Eye (tissue), 1 donor: ENCODE measurements at regions not wholly inside any gene's neighbourhood (a gene's known extent, or its start where the extent isn't known, plus 50 kb on each side); places are given as distances from the start of the nearest gene placed in this dataset.

ENCODE experiments used
- DNase-seq: peaks from one replicate; pipeline ENCODE4 v3.0.0-alpha.2; 2015

DNA sequence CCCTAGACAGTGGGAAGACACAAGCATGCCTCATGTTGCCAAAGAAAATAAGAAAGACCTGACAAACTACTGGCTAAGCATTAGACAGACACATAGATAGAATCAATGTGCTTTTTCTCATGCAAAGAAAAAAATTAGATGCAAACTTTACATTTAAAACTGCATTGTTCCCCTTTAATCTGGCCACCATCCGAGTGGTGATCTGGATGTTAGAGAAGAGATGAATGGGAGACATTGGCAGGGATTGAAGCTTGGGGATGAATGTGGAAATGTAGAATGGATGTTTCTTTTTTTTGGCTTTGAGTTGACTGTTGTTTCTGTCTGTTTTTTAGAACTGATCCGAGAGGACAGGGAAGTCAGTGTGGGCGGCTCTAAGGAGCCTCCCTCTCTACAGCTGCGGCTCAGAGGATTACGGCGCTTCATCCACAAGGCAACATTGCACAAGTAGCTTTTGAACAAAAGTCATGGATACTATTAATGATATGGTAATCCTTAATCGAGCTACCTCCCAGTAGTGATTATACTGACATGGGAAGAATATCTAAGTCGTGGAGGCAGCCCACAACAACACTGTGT is 53.0 kb downstream of the HELT start:
- no peak for DNase-seq

DNA sequence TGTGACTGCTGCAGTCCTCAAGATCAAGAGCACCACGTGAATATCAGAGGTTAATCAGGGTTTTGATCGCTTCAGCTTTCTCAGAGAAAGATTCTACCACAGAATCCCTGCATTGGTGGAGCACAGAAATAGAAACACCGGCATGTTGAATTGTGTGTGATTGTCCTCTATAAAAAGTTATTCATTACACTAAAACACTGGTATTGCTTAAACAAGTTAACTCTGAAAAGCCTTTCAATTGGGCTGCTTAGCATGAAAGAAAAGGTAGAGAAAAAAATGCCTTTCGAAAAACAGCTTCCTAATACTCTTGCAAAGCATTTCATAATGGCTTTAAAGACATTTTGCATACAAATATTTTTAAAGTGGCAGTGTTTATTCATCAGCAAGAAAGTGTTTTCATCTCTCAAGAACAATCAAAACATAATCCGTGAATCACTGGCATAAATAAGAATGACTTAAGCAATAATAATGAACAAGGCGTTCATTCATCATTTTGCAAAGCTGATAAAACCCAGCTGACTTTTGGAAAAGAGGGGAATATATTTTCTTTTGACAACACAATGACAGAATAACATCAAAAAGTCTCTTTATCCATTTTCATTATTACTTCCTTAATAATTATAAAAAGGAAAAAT is 61.1 kb downstream of the HELT start:
- DNase-seq: no peak

DNA sequence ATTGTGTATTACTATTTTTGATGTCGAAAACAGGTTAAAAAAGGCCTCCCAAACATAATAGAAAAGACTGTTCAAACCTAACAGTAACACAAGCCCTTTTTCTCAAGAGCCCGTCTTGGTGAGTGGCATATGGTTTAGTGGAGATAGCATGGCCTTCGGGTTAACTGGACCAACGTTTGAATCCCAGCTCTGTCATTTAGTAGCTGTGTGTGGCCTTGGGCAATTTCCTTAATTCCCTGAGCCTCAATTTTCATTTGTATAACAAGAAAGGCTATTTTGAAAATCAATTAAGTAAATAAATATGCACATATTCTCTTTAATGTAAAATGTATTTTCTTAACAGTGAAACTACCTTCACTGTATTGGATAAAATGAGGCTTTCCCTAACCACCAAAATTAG is 62.3 kb downstream of the HELT start:
- DNase-seq: no peak

DNA sequence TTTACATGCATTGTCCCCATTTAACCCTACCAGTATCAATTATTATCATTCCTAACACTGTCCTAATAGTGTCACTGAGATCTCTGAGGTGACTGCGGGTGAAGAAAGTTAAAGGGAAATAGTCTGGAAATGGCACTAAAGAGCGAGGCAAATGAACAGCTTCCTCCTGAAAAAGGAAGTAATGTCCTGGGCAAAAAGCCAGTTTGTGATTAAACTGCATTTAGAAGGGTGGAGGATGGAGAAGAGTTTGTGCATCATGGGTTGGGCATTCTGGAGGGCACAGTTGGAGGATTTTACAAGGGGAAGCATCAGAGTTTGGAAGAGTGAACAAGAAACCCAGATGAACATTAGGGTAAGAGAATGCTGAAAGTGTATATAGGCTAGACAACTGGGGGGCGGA is 60.5 kb upstream of the SLC25A4 start:
- no peak for DNase-seq

DNA sequence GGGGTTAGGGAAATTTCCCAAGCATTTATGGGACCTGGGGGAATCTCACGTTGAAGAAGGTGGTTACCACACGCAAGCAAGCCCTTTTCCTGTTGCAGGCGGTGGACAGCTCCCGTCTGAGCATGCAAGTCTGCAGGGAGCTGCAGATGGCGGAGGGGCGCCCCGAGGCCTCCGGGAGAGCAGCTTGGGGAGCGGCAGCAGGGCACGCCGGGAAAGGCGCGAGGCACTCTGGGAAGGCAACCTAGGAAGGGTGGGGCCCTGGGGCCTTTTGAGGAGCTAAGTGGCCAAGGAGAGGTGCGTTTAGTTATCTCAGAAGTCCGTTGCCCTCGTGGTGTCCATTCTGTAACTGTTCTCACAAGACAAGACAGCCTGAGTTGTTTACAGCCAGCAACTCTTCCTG is 57.0 kb upstream of the SLC25A4 start:
- no peak for DNase-seq

DNA sequence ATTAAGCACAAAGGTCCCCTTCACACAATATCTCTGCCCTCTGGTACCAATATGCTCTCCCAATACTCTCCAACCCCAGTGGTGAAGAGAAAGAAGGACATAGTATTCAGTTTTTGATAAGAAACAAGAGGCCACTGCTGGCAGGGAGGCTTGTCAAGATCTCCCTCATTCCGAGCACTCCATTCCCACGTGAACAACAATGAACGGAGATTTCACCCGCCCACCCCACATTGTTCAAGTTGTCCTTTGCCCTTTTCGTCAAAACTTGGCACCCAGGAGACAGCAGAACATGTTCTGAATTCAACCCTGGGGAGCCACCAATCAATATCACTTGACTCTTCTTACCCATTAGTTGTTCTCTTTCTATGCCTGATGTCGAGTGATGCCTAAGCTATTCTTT is 54.2 kb upstream of the SLC25A4 start:
- no peak for DNase-seq

DNA sequence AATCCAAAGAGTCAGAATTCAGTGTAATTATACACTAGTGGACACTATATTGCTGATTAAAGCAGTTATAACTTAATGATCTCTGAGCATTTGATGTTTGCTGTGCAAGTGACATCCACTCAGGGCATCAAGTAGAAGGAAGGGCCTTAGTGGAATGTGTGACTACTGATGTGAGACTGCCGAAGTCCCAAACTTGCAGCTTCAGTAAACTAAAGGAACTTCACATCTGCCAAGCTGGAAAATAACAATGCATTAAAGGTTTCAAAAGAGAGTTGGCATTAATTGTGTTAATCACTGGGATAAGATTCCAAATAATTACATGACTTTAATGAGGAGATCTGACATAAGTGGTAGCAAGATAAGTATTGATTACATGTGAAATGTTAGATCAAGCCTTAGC is 52.5 kb upstream of the SLC25A4 start:
- peak; percentile 20 for DNase-seq

DNA sequence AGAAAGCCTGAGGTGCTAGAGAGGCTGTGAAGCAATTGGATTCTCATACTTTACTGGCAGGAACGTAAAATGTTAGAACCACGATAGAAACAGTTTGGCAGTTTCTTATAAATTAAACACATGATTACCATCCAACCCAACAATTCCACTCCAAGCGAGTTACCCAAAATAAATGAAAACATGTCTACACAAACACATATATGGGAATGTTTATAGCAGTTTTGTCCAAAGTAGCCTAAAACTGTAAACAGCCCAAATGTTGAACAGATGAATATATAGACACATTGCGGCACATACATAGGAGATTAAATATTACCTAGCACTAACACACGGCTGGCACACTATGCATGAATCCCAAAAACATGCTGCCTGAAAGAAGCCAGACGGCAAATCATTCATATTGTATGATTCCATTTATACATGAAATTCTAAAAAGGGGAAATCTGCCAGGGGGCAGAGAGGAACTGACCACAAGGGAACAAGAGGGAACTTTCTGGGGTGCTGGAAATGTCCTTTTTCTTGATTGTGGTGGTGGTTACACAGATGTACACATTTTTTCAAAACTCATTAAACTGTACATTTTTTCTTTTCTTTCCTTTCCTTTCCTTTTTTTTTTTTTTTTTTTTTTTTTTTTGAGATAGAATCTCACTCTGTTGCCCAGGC is 50.4 kb upstream of the SLC25A4 start:
- DNase-seq: no peak
